Right cardiac atrium (tissue), 5 donors: ENCODE measurements at regions not wholly inside any gene's neighbourhood (a gene's known extent, or its start where the extent isn't known, plus 50 kb on each side); places are given as distances from the start of the nearest gene placed in this dataset.

ENCODE experiments used
- ATAC-seq, 2 donors: fragments of 200-7000 bp; cut with Tn5 transposase; one replicate each; pipeline versions ENCODE4 v1.8.0 to v1.9.1; 2020; ENCODE audit warnings: moderate library complexity in 2 of 2, mild to moderate bottlenecking in 1 of 2
- DNase-seq, 3 donors: peaks; one replicate each; pipeline ENCODE4 v3.0.0-alpha.2; 2020
- H3K27ac ChIP-seq: one replicate; pipeline ENCODE4 v1.5.1; 2013; ENCODE audit warnings: mild to moderate bottlenecking, low read length, control low read depth, moderate library complexity
- H3K27me3 ChIP-seq: one replicate; pipeline ENCODE4 v1.6.1; 2013; ENCODE audit not compliant: control insufficient read depth, insufficient read depth
- H3K4me1 ChIP-seq: one replicate; pipeline ENCODE4 v1.6.1; 2013; ENCODE audit warnings: low read length; ENCODE audit not compliant: control insufficient read depth, insufficient read depth
- H3K4me3 ChIP-seq: one replicate; pipeline ENCODE4 v1.5.1; 2013; ENCODE audit warnings: low read length, control low read depth
- H3K9me3 ChIP-seq: one replicate; pipeline ENCODE4 v1.6.1; 2013; ENCODE audit warnings: low read length; ENCODE audit not compliant: control insufficient read depth
- WGBS: extraction: QIAGEN DNeasy Blood & Tissue Kit; methylation state at CpG from one replicate; pipeline ENCODE4 v1.1.7; 2013; 5-methylcytosine and 5-hydroxymethylcytosine counted together
- intact Hi-C, 4 donors: fragments of 100-400 bp; cut with DNase I; formaldehyde crosslinking; loops; one replicate each; pipeline versions ENCODE4 v1.11.0 to v1.14.0; 2022 to 2023
- donor health status: healthy with polysubstance abuse.
- donor health status: DM: no; HTN: yes; CAD: no.
- donor health status: DM: no; HTN: no; CAD: no.
- donor health status: DM: no; HTN: yes; CAD: no; lungs with severe emphysema.
- donor health status: DM: yes; HTN: yes; CAD: no.

DNA sequence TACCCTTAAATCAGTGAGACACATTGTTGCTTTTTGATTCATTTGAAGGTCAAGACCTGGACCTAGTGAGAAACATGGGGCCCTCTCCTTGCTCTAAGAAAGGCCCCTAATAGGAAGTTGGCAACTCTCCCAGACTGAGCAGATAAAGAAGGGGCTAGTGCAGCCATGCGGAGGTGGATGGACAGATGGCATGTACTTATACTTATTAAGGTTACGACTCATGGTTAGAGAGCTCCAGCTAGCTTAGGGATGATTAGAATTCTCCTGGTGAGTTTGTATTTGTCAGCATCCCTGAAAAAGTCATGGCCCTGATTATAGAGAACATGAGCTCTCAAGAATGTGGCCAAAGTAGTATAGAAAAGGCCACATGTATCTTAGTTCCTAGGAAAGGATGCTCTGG lies 112.1 kb upstream of the BDNF start:
- ATAC-seq (no peak), DNase-seq (no peak)
- no peak overlapping the region for H3K4me3 ChIP-seq
- no peaks in the 10 kb centered on the region for H3K4me1 ChIP-seq
- no peaks in the 10 kb centered on the region for H3K27me3 ChIP-seq
- no peak overlapping the region for H3K27ac ChIP-seq
- H3K9me3 ChIP-seq: no peaks in the 10 kb centered on the region
- intact Hi-C loops: no loop called here
- 45% methylated on average over 2 of the region's 2 CpGs for WGBS

DNA sequence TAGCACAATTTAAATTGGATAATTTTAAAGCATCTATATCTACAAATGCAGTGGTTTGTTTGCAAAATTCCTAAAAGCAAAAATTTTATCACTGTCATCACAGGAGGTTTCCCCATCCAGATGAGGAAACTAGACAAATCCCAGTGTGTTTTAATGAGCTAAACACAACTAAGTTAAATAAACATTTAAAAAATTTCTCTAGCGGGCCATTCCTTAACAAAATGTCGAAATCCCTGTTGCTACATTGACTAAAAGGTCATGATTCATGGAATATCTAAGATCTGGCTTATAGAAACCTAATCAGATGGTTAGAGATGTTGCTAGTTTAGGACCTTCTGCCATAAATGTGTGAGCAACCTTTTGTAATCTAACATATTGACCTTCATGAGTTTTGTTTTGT lies 107.3 kb upstream of the BDNF start:
- Histone ChIP-seq H3K27ac (no peak overlapping the region), H3K4me1 (no peaks in the 10 kb centered on the region), H3K4me3 (no peak overlapping the region), H3K27me3 (no peaks in the 10 kb centered on the region), H3K9me3 (no peaks in the 10 kb centered on the region)
- no peak for DNase-seq
- intact Hi-C loops: no loop called here
- WGBS: 69% methylated on average over 2 of the region's 2 CpGs
- ATAC-seq: no peak

DNA sequence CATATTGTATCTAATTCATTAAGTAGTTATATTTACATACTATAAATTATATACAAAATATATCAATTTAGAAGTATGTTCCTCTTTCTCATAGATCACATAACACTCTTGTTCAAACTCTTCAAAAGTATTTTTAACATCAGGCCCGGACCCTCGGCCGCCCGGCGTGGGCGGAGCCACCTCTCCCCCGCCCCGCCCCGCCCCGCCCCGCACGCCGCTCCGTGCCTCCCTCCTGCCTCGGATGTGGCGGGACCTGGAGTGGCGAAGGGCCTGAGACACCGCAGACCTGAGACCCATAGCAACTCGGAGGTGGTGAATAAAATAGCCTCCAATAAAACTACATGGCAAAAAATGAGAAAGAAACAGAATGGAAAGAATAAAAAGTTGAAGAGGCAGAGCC lies 105.9 kb upstream of the BDNF start:
- no peaks in the 10 kb centered on the region for H3K27me3 ChIP-seq
- DNase-seq: peak in 1 of 3 donors; percentile 18
- H3K27ac ChIP-seq: no peak overlapping the region
- ATAC-seq: no peak
- intact Hi-C loops: no loop called here
- WGBS: 60% methylated on average over 19 of the region's 19 CpGs
- H3K4me3 ChIP-seq: no peak overlapping the region
- no peaks in the 10 kb centered on the region for H3K9me3 ChIP-seq
- H3K4me1 ChIP-seq: no peaks in the 10 kb centered on the region

- Histone ChIP-seq H3K4me1 (no peaks in the 10 kb centered on the region), H3K9me3 (no peaks in the 10 kb centered on the region), H3K27ac (no peak overlapping the region), H3K4me3 (no peak overlapping the region), H3K27me3 (no peaks in the 10 kb centered on the region)
- peak in 1 of 2 donors; percentile 51 for ATAC-seq
- WGBS: 29% methylated on average over 9 of the region's 9 CpGs
- no peak for DNase-seq
- intact Hi-C loops: loop anchor here in 1 of 4 donors (10.0 kb wide), 1 partner anchor 61 kb away; no protein-coding TSS in a partner anchor
Observed at GRCh38 chr11:27795955-27796861, 96.0 kb upstream of the BDNF start.

DNA sequence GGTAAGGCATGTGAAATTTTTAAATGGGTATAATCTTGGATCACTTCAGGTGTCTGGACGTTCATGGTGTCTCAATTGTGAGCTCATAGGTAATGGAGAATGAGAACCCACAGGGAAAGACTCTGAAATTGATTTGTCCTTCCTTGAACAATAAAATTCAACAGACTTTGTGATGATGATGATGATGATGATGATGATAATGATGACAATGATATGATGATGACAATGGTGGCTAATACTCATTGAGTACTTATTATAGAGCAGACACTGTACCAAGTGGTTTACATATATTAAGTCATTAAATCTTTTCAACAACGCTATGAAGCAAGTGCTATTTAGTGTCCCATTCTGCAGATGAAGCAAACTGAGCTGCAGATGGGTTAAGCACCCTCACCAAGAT lies 86.6 kb upstream of the BDNF start:
- intact Hi-C loops: no loop called here
- Histone ChIP-seq H3K27me3 (no peaks in the 10 kb centered on the region), H3K9me3 (no peaks in the 10 kb centered on the region), H3K4me3 (no peak overlapping the region), H3K4me1 (no peaks in the 10 kb centered on the region), H3K27ac (no peak overlapping the region)
- ATAC-seq (no peak), DNase-seq (no peak)
- 69% methylated on average over 2 of the region's 2 CpGs for WGBS

GRCh38 chr11:27786331-27786730 lies 86.1 kb upstream of the BDNF start:
- intact Hi-C loops: no loop called here
- Histone ChIP-seq H3K4me3 (no peak overlapping the region), H3K9me3 (no peaks in the 10 kb centered on the region), H3K27ac (no peak overlapping the region), H3K27me3 (no peaks in the 10 kb centered on the region), H3K4me1 (no peaks in the 10 kb centered on the region)
- ATAC-seq (no peak), DNase-seq (no peak)
- 85% methylated on average over 2 of the region's 2 CpGs for WGBS

DNA sequence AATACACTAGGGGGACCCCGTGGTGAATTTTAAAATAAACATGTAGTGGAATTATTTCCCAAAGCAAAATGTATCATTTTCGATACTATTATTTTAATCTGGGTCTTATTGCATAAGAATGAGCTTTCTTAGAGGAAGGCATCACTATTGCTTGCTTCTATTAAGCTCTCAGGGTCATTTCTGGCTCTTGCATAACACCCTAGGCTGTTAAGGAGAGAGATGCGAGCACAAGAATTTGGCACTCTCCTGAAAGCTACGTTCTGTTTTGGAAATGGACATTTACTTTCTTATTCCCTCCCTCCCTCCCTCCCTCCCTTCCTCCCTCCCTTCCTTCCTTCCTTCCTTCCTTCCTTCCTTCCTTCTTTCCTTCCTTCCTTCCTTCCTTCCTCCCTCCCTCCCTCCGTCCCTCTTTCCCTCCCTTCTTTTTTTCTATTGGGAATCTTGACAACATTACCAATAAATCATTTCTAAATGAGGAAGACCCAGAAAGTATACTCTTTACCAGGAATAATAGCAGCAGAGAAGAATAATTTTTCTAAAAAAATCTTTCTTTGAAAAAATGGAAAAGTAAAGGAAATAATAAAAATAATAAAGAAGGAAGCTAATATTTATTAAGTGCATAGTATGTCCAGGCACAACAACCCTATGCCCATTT lies 83.6 kb upstream of the BDNF start:
- Histone ChIP-seq H3K4me1 (no peaks in the 10 kb centered on the region), H3K27ac (no peak overlapping the region), H3K4me3 (no peak overlapping the region), H3K9me3 (no peaks in the 10 kb centered on the region), H3K27me3 (no peaks in the 10 kb centered on the region)
- 65% methylated on average over 5 of the region's 5 CpGs for WGBS
- no peak for ATAC-seq
- DNase-seq: no peak
- intact Hi-C loops: no loop called here

- H3K4me1 ChIP-seq: no peaks in the 10 kb centered on the region
- DNase-seq (no peak), ATAC-seq (no peak)
- H3K27me3 ChIP-seq: no peaks in the 10 kb centered on the region
- 51% methylated on average over 3 of the region's 3 CpGs for WGBS
- no peak overlapping the region for H3K4me3 ChIP-seq
- H3K27ac ChIP-seq: no peak overlapping the region
- no peaks in the 10 kb centered on the region for H3K9me3 ChIP-seq
- intact Hi-C loops: no loop called here
Observed at GRCh38 chr11:27777033-27777432, 76.8 kb upstream of the BDNF start.

DNA sequence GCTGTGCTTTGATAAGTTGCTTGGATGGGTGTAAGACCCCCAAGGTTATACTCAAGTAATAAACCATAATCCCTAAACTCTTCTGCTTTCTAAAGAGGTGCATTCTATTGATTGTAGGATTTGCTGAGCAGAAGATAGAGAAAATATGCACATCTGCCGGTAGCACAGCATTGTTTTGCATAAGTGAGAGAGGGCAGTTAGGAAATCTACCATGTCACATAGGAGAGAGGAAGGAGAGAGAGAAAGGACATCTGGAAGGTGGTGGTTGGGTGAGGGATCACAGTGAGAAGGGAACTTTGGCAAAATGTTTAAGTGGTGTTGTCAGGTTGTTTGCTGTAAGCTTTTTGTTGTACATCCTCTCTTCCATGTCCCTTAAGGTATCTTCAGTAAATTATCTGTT lies 73.6 kb upstream of the BDNF start:
- ATAC-seq (no peak), DNase-seq (no peak)
- no peaks in the 10 kb centered on the region for H3K9me3 ChIP-seq
- WGBS: 60% methylated on average over 1 of the region's 1 CpG
- H3K27me3 ChIP-seq: no peaks in the 10 kb centered on the region
- no peaks in the 10 kb centered on the region for H3K4me1 ChIP-seq
- intact Hi-C loops: no loop called here
- no peak overlapping the region for H3K27ac ChIP-seq
- H3K4me3 ChIP-seq: no peak overlapping the region

GRCh38 chr11:27771516-27771915 lies 71.3 kb upstream of the BDNF start:
- Histone ChIP-seq H3K4me3 (no peak overlapping the region), H3K27ac (no peak overlapping the region), H3K9me3 (no peaks in the 10 kb centered on the region), H3K4me1 (no peaks in the 10 kb centered on the region), H3K27me3 (no peaks in the 10 kb centered on the region)
- DNase-seq (no peak), ATAC-seq (no peak)
- intact Hi-C loops: no loop called here

GRCh38 chr11:27770576-27770975 lies 70.3 kb upstream of the BDNF start:
- intact Hi-C loops: no loop called here
- ATAC-seq: no peak
- Histone ChIP-seq H3K27me3 (no peaks in the 10 kb centered on the region), H3K4me3 (no peak overlapping the region), H3K4me1 (no peaks in the 10 kb centered on the region), H3K27ac (no peak overlapping the region), H3K9me3 (no peaks in the 10 kb centered on the region)
- DNase-seq: no peak
- WGBS: 79% methylated on average over 4 of the region's 4 CpGs
